ENCODE measurements at regions not wholly inside any gene's neighbourhood (a gene's known extent, or its start where the extent isn't known, plus 50 kb on each side); places are given as distances from the start of the nearest gene placed in this dataset.

GRCh38 chr4:173912384-173912783 lies 371.1 kb downstream of the FBXO8 start:
- ATAC-seq (no peak), DNase-seq (ENCODE audit: low spot score in 2 of 2) (no peak)
- H3K4me1 Mint-ChIP-seq = no peaks in the 10 kb centered on the region
- H3K27ac Mint-ChIP-seq = no peak overlapping the region
- H3K9me3 Mint-ChIP-seq = no peaks in the 10 kb centered on the region
- no peak overlapping the region for H3K4me3 Mint-ChIP-seq
- no peaks in the 10 kb centered on the region for H3K36me3 Mint-ChIP-seq

- no peak for DNase-seq (ENCODE audit: low spot score in 2 of 2)
- H3K9me3 Mint-ChIP-seq = no peaks in the 10 kb centered on the region
These were observed 372.6 kb downstream of the FBXO8 start for GRCh38 chr4:173910891-173911290.

GRCh38 chr4:173909294-173909693 lies 374.2 kb downstream of the FBXO8 start:
- no peak for ATAC-seq

More at GRCh38 chr4:173910891-173911290, 372.6 kb downstream of the FBXO8 start:
- H3K4me3 Mint-ChIP-seq = no peak overlapping the region
- no peak overlapping the region for H3K27ac Mint-ChIP-seq
- H3K4me1 Mint-ChIP-seq = no peaks in the 10 kb centered on the region
- ATAC-seq = no peak
- H3K36me3 Mint-ChIP-seq = no peaks in the 10 kb centered on the region

GRCh38 chr4:173899813-173900212 lies 369.8 kb upstream of the HAND2 start:
- H3K36me3 Mint-ChIP-seq = no peaks in the 10 kb centered on the region
- no peak for DNase-seq (ENCODE audit: low spot score in 2 of 2)
- no peak for ATAC-seq
- no peaks in the 10 kb centered on the region for H3K4me1 Mint-ChIP-seq
- no peak overlapping the region for H3K4me3 Mint-ChIP-seq
- H3K9me3 Mint-ChIP-seq = peaks cover 4% of the 10 kb centered on the region
- H3K27ac Mint-ChIP-seq = no peak overlapping the region

More at GRCh38 chr4:173909294-173909693, 374.2 kb downstream of the FBXO8 start:
- DNase-seq (ENCODE audit: low spot score in 2 of 2) = no peak
- Mint-ChIP-seq H3K9me3 (no peaks in the 10 kb centered on the region), H3K36me3 (no peaks in the 10 kb centered on the region), H3K27ac (no peak overlapping the region), H3K4me3 (no peak overlapping the region), H3K4me1 (no peaks in the 10 kb centered on the region)

GRCh38 chr4:173891072-173891471 lies 361.0 kb upstream of the HAND2 start:
- Mint-ChIP-seq H3K4me3 (no peak overlapping the region), H3K4me1 (no peaks in the 10 kb centered on the region), H3K27ac (no peak overlapping the region), H3K9me3 (peaks cover 20% of the 10 kb centered on the region), H3K36me3 (no peaks in the 10 kb centered on the region)
- DNase-seq (ENCODE audit: low spot score in 2 of 2) (no peak), ATAC-seq (no peak)

- ATAC-seq (no peak), DNase-seq (ENCODE audit: low spot score in 2 of 2) (no peak)
- H3K4me3 Mint-ChIP-seq = no peak overlapping the region
- H3K36me3 Mint-ChIP-seq = no peaks in the 10 kb centered on the region
- no peaks in the 10 kb centered on the region for H3K4me1 Mint-ChIP-seq
- H3K27ac Mint-ChIP-seq = no peak overlapping the region
- H3K9me3 Mint-ChIP-seq = peaks cover 12% of the 10 kb centered on the region
These were observed 353.8 kb upstream of the HAND2 start for GRCh38 chr4:173883821-173884220.

- no peaks in the 10 kb centered on the region for H3K4me1 Mint-ChIP-seq
- H3K9me3 Mint-ChIP-seq = peaks cover 4% of the 10 kb centered on the region
- H3K27ac Mint-ChIP-seq = no peak overlapping the region
- no peaks in the 10 kb centered on the region for H3K36me3 Mint-ChIP-seq
- no peak overlapping the region for H3K4me3 Mint-ChIP-seq
- ATAC-seq = no peak
- DNase-seq (ENCODE audit: low spot score in 2 of 2) = no peak
These were observed 350.9 kb upstream of the HAND2 start for GRCh38 chr4:173880897-173881296.

GRCh38 chr4:173879509-173879908 lies 349.5 kb upstream of the HAND2 start:
- no peak for ATAC-seq
- H3K36me3 Mint-ChIP-seq = no peaks in the 10 kb centered on the region
- no peak overlapping the region for H3K27ac Mint-ChIP-seq
- peaks cover 5% of the 10 kb centered on the region for H3K9me3 Mint-ChIP-seq
- no peak for DNase-seq (ENCODE audit: low spot score in 2 of 2)
- H3K4me3 Mint-ChIP-seq = no peak overlapping the region
- no peaks in the 10 kb centered on the region for H3K4me1 Mint-ChIP-seq

GRCh38 chr4:173878701-173879100 lies 348.7 kb upstream of the HAND2 start:
- ATAC-seq (no peak), DNase-seq (ENCODE audit: low spot score in 2 of 2) (no peak)
- H3K27ac Mint-ChIP-seq = no peak overlapping the region
- no peaks in the 10 kb centered on the region for H3K36me3 Mint-ChIP-seq
- no peaks in the 10 kb centered on the region for H3K4me1 Mint-ChIP-seq
- no peak overlapping the region for H3K4me3 Mint-ChIP-seq
- H3K9me3 Mint-ChIP-seq = peaks cover 7% of the 10 kb centered on the region

GRCh38 chr4:173871643-173872042 lies 341.6 kb upstream of the HAND2 start:
- Mint-ChIP-seq H3K36me3 (no peaks in the 10 kb centered on the region), H3K4me1 (no peaks in the 10 kb centered on the region), H3K9me3 (peaks cover 11% of the 10 kb centered on the region), H3K4me3 (no peak overlapping the region), H3K27ac (no peak overlapping the region)
- ATAC-seq = no peak
- DNase-seq (ENCODE audit: low spot score in 2 of 2) = no peak

- Mint-ChIP-seq H3K36me3 (no peaks in the 10 kb centered on the region), H3K4me1 (no peaks in the 10 kb centered on the region), H3K9me3 (peaks cover 8% of the 10 kb centered on the region), H3K4me3 (no peak overlapping the region), H3K27ac (no peak overlapping the region)
- no peak for DNase-seq (ENCODE audit: low spot score in 2 of 2)
- no peak for ATAC-seq
These were observed 336.4 kb upstream of the HAND2 start for GRCh38 chr4:173866322-173867026.

- Mint-ChIP-seq H3K4me3 (no peak overlapping the region), H3K36me3 (no peaks in the 10 kb centered on the region), H3K9me3 (peaks cover 13% of the 10 kb centered on the region), H3K27ac (no peak overlapping the region), H3K4me1 (no peaks in the 10 kb centered on the region)
- DNase-seq (ENCODE audit: low spot score in 2 of 2) = no peak
- no peak for ATAC-seq
These were observed 332.7 kb upstream of the HAND2 start for GRCh38 chr4:173862754-173863153.

GRCh38 chr4:173860094-173860493 lies 330.1 kb upstream of the HAND2 start:
- H3K4me1 Mint-ChIP-seq = no peaks in the 10 kb centered on the region
- DNase-seq (ENCODE audit: low spot score in 2 of 2) (no peak), ATAC-seq (no peak)
- H3K27ac Mint-ChIP-seq = no peak overlapping the region
- peaks cover 11% of the 10 kb centered on the region for H3K9me3 Mint-ChIP-seq
- no peak overlapping the region for H3K4me3 Mint-ChIP-seq
- H3K36me3 Mint-ChIP-seq = no peaks in the 10 kb centered on the region

- Mint-ChIP-seq H3K27ac (no peak overlapping the region), H3K9me3 (peaks cover 11% of the 10 kb centered on the region), H3K36me3 (no peaks in the 10 kb centered on the region), H3K4me1 (no peaks in the 10 kb centered on the region), H3K4me3 (no peak overlapping the region)
- no peak for DNase-seq (ENCODE audit: low spot score in 2 of 2)
- peak; percentile 11 for ATAC-seq
These were observed 329.2 kb upstream of the HAND2 start for GRCh38 chr4:173859091-173859713.

- DNase-seq (ENCODE audit: low spot score in 2 of 2) = no peak
These were observed 328.4 kb upstream of the HAND2 start for GRCh38 chr4:173858471-173858870.

GRCh38 chr4:173857828-173858227 lies 327.8 kb upstream of the HAND2 start:
- Mint-ChIP-seq H3K4me1 (no peaks in the 10 kb centered on the region), H3K27ac (no peak overlapping the region), H3K9me3 (peaks cover 11% of the 10 kb centered on the region), H3K4me3 (no peak overlapping the region), H3K36me3 (no peaks in the 10 kb centered on the region)
- no peak for DNase-seq (ENCODE audit: low spot score in 2 of 2)
- ATAC-seq = peak; percentile 26

More at GRCh38 chr4:173858471-173858870, 328.4 kb upstream of the HAND2 start:
- Mint-ChIP-seq H3K4me1 (no peaks in the 10 kb centered on the region), H3K36me3 (no peaks in the 10 kb centered on the region), H3K4me3 (no peak overlapping the region), H3K27ac (no peak overlapping the region), H3K9me3 (peaks cover 11% of the 10 kb centered on the region)
- no peak for ATAC-seq

Data from stimulated activated effector memory CD8-positive, alpha-beta T cell treated with anti-CD3 and anti-CD28 coated beads, Interleukin-12 subunit alpha, Interleukin-12 subunit beta, amount 100 ng/mL, for 72 hours (primary cell).